Activated CD4-positive, alpha-beta T cell treated with anti-CD3 and anti-CD28 coated beads, Interleukin-2, amount 50 U/mL, for 24 hours (primary cell): ENCODE measurements at regions not wholly inside any gene's neighbourhood (a gene's known extent, or its start where the extent isn't known, plus 50 kb on each side); places are given as distances from the start of the nearest gene placed in this dataset.

Experiments
- DNase-seq, 2 donors: peaks; one replicate each; pipeline ENCODE4 v3.0.0-alpha.2; 2020; ENCODE audit warnings: low read depth in 1 of 2, low spot score in 1 of 2

DNA sequence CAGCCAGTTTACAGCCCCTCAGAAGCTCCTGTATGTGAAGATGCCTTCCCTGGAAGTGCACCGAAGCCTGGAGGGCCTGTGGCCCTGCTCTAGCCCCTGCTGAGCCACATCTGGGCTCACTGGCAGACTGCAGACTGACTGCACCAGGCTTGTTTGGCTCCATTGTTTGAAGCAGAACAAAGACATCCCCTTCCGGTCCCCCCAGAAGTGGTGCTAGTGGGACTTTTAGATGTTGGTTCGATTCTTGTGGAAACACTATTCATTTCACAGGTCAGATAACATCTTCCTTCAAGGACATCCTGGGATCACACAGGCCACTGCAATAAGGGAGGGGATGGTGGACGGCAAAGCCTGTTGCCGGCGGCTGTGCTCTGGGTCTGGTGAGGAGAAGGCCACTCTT lies 57.8 kb upstream of the CBLN2 start:
- DNase-seq: no peak

DNA sequence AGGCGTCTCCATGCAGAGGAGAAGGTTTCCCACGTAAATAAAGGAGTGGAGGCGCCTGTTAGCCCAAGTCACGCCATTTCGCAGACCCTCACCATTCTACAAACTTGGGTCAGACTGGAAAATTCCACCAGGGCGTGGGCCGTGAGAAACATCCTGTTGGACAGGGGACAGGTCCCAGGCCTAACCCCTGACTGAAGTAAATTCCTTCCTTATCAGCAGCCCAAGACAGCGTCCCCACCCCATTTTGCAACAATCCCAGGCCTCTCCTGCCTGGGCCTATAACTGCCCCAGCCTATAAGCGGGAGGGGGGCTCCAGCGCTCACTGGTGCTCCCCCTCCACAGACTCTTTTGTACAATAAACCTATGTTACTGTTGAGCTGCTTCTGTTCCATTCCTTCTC lies 57.3 kb upstream of the CBLN2 start:
- DNase-seq: no peak
